ENCODE measurements at regions not wholly inside any gene's neighbourhood (a gene's known extent, or its start where the extent isn't known, plus 50 kb on each side); places are given as distances from the start of the nearest gene placed in this dataset.

DNA sequence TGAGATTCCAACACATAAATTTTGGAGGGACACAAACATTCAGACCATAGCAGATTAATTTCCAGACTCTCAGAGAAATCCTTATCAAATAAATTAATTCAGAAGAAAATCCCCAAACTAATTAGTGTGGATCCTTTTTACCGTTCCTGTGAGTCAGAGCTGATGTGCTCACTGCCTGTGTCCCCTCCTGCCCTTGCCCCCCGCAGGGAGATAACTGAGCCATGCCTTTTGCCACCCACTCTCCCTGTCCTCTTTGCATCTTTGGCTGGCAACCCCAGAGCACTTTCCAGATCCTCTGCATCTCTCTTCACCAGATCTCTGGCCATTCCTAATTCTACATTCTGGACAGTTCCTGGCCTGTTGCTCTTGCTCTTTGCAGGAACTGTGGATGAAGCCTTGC lies 135.4 kb upstream of the MAP1B start:
- no peak overlapping the region for H3K27ac ChIP-seq (replicated peaks)
- intact Hi-C loops (cut with micrococcal nuclease): no loop called here
- DNase-seq: no peak

DNA sequence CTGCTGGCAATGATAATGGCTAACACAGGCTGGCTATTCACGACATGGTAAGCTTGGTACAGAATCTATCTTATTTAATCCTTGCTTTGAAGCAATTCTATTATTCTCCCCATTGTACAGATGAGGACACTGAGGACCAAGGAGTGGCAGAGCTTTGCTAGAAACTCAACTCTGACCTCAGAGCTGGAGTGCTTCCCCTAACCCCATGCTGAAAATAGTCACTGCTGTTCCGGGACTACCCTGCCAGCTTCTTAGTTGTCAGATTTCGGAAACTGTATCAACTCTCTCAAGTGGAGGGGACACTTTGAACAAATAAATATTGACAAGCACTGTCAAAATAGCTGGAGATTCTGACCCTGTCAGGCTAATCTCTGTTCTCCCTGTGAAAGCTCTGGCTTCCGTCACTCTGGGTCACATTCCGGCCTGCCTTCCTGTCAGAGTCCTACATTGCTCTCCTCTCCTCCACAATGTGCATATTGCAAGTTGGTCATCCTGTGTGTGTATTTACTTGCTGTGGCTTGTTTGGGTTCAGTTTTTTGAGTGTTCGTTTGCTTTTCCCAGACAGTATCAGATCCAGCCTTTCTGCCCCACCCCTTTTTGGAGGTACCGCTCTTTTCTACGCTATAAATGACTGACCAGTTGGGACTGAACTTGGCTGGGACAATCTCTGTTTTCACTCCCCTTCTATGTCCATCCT lies 134.3 kb upstream of the MAP1B start:
- Histone ChIP-seq H3K36me3 (no peaks in the 10 kb centered on the region), H3K4me3 (no peak overlapping the region), H3K27me3 (ENCODE audit: low read depth) (no peaks in the 10 kb centered on the region), H3K9me3 (replicated peaks) (no peaks in the 10 kb centered on the region), H3K27ac (replicated peaks) (peak overlapping the region; percentile 80), H3K4me1 (peaks cover 24% of the 10 kb centered on the region)
- intact Hi-C loops (cut with micrococcal nuclease): no loop called here
- DNase-seq: peak; percentile 22
- TF ChIP-seq, protein P1, sequence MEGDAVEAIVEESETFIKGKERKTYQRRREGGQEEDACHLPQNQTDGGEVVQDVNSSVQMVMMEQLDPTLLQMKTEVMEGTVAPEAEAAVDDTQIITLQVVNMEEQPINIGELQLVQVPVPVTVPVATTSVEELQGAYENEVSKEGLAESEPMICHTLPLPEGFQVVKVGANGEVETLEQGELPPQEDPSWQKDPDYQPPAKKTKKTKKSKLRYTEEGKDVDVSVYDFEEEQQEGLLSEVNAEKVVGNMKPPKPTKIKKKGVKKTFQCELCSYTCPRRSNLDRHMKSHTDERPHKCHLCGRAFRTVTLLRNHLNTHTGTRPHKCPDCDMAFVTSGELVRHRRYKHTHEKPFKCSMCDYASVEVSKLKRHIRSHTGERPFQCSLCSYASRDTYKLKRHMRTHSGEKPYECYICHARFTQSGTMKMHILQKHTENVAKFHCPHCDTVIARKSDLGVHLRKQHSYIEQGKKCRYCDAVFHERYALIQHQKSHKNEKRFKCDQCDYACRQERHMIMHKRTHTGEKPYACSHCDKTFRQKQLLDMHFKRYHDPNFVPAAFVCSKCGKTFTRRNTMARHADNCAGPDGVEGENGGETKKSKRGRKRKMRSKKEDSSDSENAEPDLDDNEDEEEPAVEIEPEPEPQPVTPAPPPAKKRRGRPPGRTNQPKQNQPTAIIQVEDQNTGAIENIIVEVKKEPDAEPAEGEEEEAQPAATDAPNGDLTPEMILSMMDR (IDR thresholded peaks at IDR 0.05; ENCODE audit: borderline replicate concordance): no peak

More for the DNA sequence above, 135.4 kb upstream of the MAP1B start:
- TF ChIP-seq, protein P1 (IDR thresholded peaks at IDR 0.05; ENCODE audit: borderline replicate concordance): no peak
- H3K4me3 ChIP-seq: no peak overlapping the region
- H3K36me3 ChIP-seq: no peaks in the 10 kb centered on the region
- no peaks in the 10 kb centered on the region for H3K27me3 ChIP-seq (ENCODE audit: low read depth)
- H3K9me3 ChIP-seq (replicated peaks): no peaks in the 10 kb centered on the region
- peaks cover 24% of the 10 kb centered on the region for H3K4me1 ChIP-seq

DNA sequence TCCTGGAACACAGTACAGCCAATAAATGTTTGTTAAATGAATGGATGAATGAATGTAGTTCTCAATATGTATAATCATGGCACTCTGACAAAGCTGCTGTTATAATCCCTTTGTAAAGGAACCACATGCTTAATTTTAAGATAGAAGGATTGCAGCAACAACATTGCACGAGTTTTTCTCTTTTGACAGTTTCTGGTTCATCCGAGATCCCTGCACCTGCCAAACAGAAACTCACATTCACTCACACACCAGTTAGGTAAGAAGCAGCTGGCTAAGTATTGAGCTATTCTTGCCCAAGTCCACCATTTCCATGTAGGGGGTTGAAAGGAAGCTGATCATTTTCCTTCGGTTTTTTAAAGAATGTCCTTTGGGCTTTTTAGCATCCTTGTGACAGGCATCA lies 133.7 kb upstream of the MAP1B start:
- Histone ChIP-seq H3K36me3 (no peaks in the 10 kb centered on the region), H3K4me3 (no peak overlapping the region), H3K4me1 (peaks cover 24% of the 10 kb centered on the region), H3K9me3 (replicated peaks) (no peaks in the 10 kb centered on the region), H3K27ac (replicated peaks) (peak overlapping the region; percentile 80), H3K27me3 (ENCODE audit: low read depth) (no peaks in the 10 kb centered on the region)
- intact Hi-C loops (cut with micrococcal nuclease): no loop called here
- TF ChIP-seq, protein P1 (IDR thresholded peaks at IDR 0.05; ENCODE audit: borderline replicate concordance): no peak
- DNase-seq: no peak

GRCh38 chr5:71974165-71974564 lies 133.1 kb upstream of the MAP1B start:
- TF ChIP-seq, protein P1 (IDR thresholded peaks at IDR 0.05; ENCODE audit: borderline replicate concordance): no peak
- H3K27ac ChIP-seq (replicated peaks): peak overlapping the region; percentile 80
- DNase-seq: no peak
- H3K4me1 ChIP-seq: peaks cover 24% of the 10 kb centered on the region
- H3K9me3 ChIP-seq (replicated peaks): no peaks in the 10 kb centered on the region
- H3K4me3 ChIP-seq: no peak overlapping the region
- H3K36me3 ChIP-seq: no peaks in the 10 kb centered on the region
- no peaks in the 10 kb centered on the region for H3K27me3 ChIP-seq (ENCODE audit: low read depth)
- intact Hi-C loops (cut with micrococcal nuclease): no loop called here

GRCh38 chr5:71974622-71975021 lies 132.7 kb upstream of the MAP1B start:
- Histone ChIP-seq H3K27me3 (ENCODE audit: low read depth) (no peaks in the 10 kb centered on the region), H3K36me3 (no peaks in the 10 kb centered on the region), H3K4me3 (no peak overlapping the region), H3K4me1 (peaks cover 24% of the 10 kb centered on the region), H3K27ac (replicated peaks) (peak overlapping the region; percentile 80), H3K9me3 (replicated peaks) (no peaks in the 10 kb centered on the region)
- intact Hi-C loops (cut with micrococcal nuclease): no loop called here
- TF ChIP-seq, protein P1 (IDR thresholded peaks at IDR 0.05; ENCODE audit: borderline replicate concordance): no peak
- DNase-seq: no peak

Data from left ventricle myocardium inferior (tissue), 1 donor.